Glutamatergic neuron (in vitro differentiated cells): ENCODE measurements at regions not wholly inside any gene's neighbourhood (a gene's known extent, or its start where the extent isn't known, plus 50 kb on each side); places are given as distances from the start of the nearest gene placed in this dataset.
"Not testable (repeated sequence)": the region's sequence is repeated elsewhere in the genome, so short reads cannot be mapped to it uniquely, and the experiment has no call there.

Experiments used
- DNase-seq: peaks from one replicate; pipeline ENCODE4 v3.0.0; 2022
- H3K27ac Mint-ChIP-seq: one replicate; pipeline ENCODE4 v1.8.0; 2020; ENCODE audit warnings: mild to moderate bottlenecking, mixed read lengths, inconsistent platforms; ENCODE audit not compliant: unreplicated experiment
- H3K27me3 Mint-ChIP-seq: one replicate; pipeline ENCODE4 v1.8.0; 2020; ENCODE audit warnings: mild to moderate bottlenecking, moderate library complexity, mixed read lengths, inconsistent platforms; ENCODE audit not compliant: unreplicated experiment
- H3K36me3 Mint-ChIP-seq: one replicate; pipeline ENCODE4 v1.8.0; 2020; ENCODE audit warnings: mild to moderate bottlenecking, mixed read lengths, inconsistent platforms; ENCODE audit not compliant: unreplicated experiment
- H3K4me1 Mint-ChIP-seq: one replicate; pipeline ENCODE4 v1.8.0; 2020; ENCODE audit warnings: mild to moderate bottlenecking, low read depth, mixed read lengths, inconsistent platforms; ENCODE audit not compliant: unreplicated experiment
- H3K4me3 Mint-ChIP-seq: one replicate; pipeline ENCODE4 v1.8.0; 2020; ENCODE audit warnings: mild to moderate bottlenecking, mixed read lengths, inconsistent platforms; ENCODE audit not compliant: unreplicated experiment
- H3K9me3 Mint-ChIP-seq: one replicate; pipeline ENCODE4 v1.8.0; 2020; ENCODE audit warnings: mild to moderate bottlenecking, moderate library complexity, mixed read lengths, inconsistent platforms; ENCODE audit not compliant: unreplicated experiment
- TF ChIP-seq, protein P1 (sequence below): fragments of 200-600 bp; sonication (generic); IDR thresholded peaks from one replicate; pipeline ENCODE4 v1.5.0; 2021; ENCODE audit not compliant: partially characterized antibody, unreplicated experiment

DNA sequence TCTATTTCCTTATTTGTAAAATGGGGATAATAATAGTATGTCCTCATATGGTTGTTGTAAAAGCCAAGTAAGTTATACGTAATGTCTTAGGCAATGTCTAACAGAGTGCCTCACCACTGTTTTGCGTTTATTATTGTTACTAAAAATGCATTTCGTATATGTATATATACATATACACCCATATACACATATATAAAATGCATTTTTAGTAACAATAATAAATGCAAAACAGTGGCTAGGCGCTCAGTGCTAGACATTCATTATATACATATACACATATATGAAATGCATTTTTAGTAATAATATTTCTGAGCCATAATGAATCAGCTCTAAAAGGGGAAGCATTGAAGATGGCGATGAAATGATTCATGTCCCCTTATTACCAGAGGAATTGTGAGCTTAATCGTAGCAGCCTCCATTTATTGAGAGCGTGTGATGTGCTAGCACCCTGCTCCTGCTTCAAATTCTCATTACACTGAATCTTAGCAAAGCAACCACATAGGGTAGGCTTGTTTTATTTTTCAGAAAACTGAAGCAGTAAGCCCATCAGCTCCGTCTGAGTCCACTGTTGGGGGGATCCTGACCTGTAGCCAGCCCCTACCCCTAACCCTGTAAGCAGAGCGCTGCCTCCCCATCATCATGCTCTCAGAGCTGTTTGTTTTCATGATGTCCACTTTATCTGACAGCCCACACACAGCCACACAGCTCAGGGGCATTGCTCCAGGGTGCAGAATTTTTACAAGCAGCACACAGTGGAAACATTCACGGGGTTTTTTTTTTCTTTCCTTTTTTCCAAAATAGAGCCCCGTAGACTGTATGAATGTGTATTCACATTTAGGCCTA is 97.1 kb upstream of the NAV2 start:
- TF ChIP-seq, protein P1, sequence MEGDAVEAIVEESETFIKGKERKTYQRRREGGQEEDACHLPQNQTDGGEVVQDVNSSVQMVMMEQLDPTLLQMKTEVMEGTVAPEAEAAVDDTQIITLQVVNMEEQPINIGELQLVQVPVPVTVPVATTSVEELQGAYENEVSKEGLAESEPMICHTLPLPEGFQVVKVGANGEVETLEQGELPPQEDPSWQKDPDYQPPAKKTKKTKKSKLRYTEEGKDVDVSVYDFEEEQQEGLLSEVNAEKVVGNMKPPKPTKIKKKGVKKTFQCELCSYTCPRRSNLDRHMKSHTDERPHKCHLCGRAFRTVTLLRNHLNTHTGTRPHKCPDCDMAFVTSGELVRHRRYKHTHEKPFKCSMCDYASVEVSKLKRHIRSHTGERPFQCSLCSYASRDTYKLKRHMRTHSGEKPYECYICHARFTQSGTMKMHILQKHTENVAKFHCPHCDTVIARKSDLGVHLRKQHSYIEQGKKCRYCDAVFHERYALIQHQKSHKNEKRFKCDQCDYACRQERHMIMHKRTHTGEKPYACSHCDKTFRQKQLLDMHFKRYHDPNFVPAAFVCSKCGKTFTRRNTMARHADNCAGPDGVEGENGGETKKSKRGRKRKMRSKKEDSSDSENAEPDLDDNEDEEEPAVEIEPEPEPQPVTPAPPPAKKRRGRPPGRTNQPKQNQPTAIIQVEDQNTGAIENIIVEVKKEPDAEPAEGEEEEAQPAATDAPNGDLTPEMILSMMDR: no peak
- H3K9me3 Mint-ChIP-seq: peaks cover 13% of the 10 kb centered on the region
- H3K4me1 Mint-ChIP-seq: peaks cover 4% of the 10 kb centered on the region
- H3K27me3 Mint-ChIP-seq: peaks cover 8% of the 10 kb centered on the region
- peaks cover 23% of the 10 kb centered on the region for H3K36me3 Mint-ChIP-seq
- H3K4me3 Mint-ChIP-seq: no peak overlapping the region
- DNase-seq: no peak
- H3K27ac Mint-ChIP-seq: no peak overlapping the region

DNA sequence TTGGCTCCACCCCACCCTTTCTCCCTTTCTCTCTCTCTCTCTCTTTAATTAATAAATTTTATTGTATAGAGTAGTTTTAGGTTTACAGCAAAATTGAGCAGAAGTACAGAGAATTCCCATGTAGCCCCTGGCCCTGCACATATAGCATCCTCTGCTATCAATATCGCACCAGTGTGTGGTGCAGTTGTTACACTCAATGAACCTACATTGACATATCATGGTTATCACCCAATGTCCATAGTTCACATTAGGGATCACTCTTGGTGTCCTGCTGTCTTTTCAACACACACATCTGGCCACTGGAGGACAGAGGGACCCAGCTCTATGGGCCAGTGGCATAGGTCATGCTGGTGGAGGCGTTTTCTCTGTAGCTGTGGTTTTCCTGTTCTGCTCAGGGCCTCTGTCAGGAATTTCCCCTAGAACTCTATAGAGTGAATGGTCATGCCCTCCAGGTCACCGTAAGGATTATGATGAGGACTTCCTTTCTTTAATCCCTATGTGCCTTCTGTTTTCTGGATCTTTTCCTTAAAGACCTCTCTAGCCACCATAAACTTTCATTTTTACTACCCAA is 98.2 kb upstream of the NAV2 start:
- DNase-seq: no peak
- Mint-ChIP-seq H3K27ac (no peak overlapping the region), H3K27me3 (peaks cover 9% of the 10 kb centered on the region)

DNA sequence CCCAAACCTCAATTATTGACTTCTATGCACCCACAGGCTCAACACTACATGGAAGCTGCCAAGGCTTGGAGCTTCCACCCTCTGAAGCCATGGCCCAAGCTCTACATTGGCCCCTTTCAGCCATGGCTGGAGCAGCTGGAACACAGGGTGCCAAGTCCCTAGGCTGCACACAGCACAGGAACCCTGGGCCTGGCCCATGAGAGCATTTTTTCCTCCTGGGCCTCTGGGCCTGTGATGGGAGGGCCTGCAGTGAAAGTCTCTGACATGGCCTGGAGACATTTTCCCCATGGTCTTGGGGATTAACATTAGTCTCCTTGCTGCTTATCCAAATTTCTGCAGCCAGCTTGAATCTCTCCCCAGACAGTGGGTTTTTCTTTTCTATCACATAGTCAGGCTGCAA is 100.6 kb upstream of the NAV2 start:
- not testable (repeated sequence) for H3K4me1 Mint-ChIP-seq, H3K27me3 Mint-ChIP-seq, H3K4me3 Mint-ChIP-seq, H3K27ac Mint-ChIP-seq, DNase-seq
- Mint-ChIP-seq H3K9me3 (peaks cover 10% of the 10 kb centered on the region), H3K36me3 (peaks cover 21% of the 10 kb centered on the region)

More for the DNA sequence above, 98.2 kb upstream of the NAV2 start:
- TF ChIP-seq, protein P1: no peak
- Mint-ChIP-seq H3K9me3 (peaks cover 16% of the 10 kb centered on the region), H3K36me3 (peaks cover 26% of the 10 kb centered on the region), H3K4me3 (no peak overlapping the region), H3K4me1 (peaks cover 4% of the 10 kb centered on the region)

DNA sequence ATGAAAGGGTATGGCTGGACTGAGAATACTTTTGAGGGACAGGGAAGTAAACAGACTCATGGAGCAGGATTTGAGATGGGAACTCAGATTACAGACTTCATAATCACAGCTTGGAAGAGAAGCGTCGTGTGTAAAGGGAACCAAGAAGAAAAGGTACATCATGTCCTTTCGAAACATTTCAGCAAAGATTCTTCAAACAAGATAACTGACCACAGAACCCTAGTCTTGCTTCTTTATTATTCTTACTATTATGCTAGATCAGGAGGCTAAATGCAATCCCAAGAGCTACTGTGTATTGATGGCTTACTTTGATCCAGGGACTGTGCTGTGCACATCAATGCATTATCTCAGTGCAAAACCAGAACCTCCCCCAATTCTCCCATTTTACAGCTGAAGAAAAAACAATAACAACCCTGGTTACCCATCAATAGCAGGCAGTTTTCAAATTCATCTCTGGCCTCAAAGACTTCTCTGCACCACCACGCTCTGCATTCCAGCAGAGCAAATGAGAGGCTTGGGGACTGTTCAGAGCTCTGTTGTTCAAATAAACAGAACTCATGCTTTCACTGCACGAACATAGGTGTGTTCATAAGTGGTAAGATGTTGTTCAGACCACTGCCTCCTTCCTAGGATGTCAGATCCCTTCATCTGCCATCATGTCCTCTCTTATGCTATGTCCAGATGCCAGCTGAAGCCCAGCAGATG is 104.8 kb upstream of the NAV2 start:
- no peak for DNase-seq
- Mint-ChIP-seq H3K4me3 (no peak overlapping the region), H3K9me3 (peaks cover 32% of the 10 kb centered on the region), H3K4me1 (peaks cover 9% of the 10 kb centered on the region), H3K36me3 (peaks cover 39% of the 10 kb centered on the region), H3K27ac (no peak overlapping the region), H3K27me3 (peaks cover 20% of the 10 kb centered on the region)
- TF ChIP-seq, protein P1: no peak

DNA sequence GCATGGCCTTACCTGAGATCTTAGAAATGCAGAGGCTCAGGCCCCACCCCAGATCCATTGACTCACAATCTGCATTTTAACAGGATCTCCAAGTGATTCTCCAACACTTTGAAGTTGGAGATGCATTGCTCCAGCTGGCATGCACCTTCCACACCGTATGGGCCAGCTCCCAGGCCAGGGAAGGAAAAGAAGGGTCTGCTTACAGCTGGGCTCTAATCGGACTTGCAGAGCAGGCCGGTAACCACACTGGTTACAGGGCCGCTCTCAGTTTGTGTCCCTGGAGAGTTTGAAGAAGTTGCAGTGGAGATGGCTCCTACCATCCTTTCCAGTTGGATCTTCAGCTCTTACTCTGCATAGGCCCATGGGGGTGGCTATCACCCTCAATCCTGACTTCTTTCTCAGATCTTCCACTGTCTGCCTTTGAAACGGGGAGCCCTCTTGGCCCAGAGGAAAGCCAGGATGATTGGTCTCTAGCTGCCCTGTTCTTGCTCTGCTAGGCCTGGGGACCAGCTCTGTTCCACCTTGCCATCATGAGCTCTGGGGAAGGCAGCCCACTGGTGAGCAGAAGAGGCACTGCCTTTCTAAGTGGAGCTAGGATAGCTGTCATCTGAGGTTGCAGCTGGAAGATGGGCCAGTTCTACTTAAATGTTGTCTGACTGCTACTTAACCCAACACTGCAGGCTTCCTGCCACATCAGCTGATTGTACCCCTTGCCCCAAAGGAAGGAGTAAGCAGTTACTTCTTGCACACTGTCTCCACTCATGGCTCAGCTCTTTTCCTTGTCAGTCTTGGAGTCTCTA is 105.6 kb upstream of the NAV2 start:
- DNase-seq: no peak
- no peak overlapping the region for H3K27ac Mint-ChIP-seq
- peaks cover 27% of the 10 kb centered on the region for H3K9me3 Mint-ChIP-seq
- TF ChIP-seq, protein P1: no peak
- peaks cover 9% of the 10 kb centered on the region for H3K4me1 Mint-ChIP-seq
- peaks cover 36% of the 10 kb centered on the region for H3K36me3 Mint-ChIP-seq
- H3K4me3 Mint-ChIP-seq: no peak overlapping the region
- H3K27me3 Mint-ChIP-seq: peaks cover 15% of the 10 kb centered on the region
